Breast epithelium (tissue), 4 donors: ENCODE measurements at regions not wholly inside any gene's neighbourhood (a gene's known extent, or its start where the extent isn't known, plus 50 kb on each side); places are given as distances from the start of the nearest gene placed in this dataset.

ENCODE experiments used
- DNase-seq, 2 donors: peaks; one replicate each; pipeline ENCODE4 v3.0.0-alpha.2; 2019; ENCODE audit warnings: low spot score in 2 of 2
- H3K27ac ChIP-seq, 2 donors: fragments of 200-600 bp; sonication (generic) in 1 of 2; one replicate each; pipeline ENCODE4 v1.5.1; 2016 to 2019; ENCODE audit warnings: mild to moderate bottlenecking in 1 of 2
- H3K27me3 ChIP-seq, 2 donors: fragments of 200-600 bp; sonication (generic) in 1 of 2; one replicate each; pipeline versions ENCODE4 v1.5.1 to v1.6.0; 2017 to 2019; ENCODE audit warnings: control low read depth in 1 of 2, mild to moderate bottlenecking in 1 of 2
- H3K36me3 ChIP-seq: fragments of 200-600 bp; one replicate; pipeline ENCODE4 v1.5.1; 2019
- H3K4me1 ChIP-seq, 2 donors: fragments of 200-600 bp; sonication (generic); one replicate each; pipeline ENCODE4 v1.5.1; 2016 to 2019; ENCODE audit warnings: control low read depth in 1 of 2
- H3K4me3 ChIP-seq, 3 donors: fragments of 200-600 bp; sonication (generic); 1 replicate in 2 of 3; 2 replicates in 1 of 3; pipeline ENCODE4 v1.5.1; 2016 to 2019; ENCODE audit warnings: mild to moderate bottlenecking in 3 of 3, moderate library complexity in 2 of 3
- H3K9me3 ChIP-seq, 2 donors: fragments of 200-600 bp; sonication (generic) in 1 of 2; one replicate each; pipeline ENCODE4 v1.5.1; 2016 to 2019; ENCODE audit warnings: control low read depth in 1 of 2
- CTCF ChIP-seq, 3 donors: fragments of 450-650 bp; IDR thresholded peaks; one replicate each; pipeline ENCODE4 v1.5.1; 2016 to 2017; ENCODE audit warnings: antibody characterized with exemption in 3 of 3, mild to moderate bottlenecking in 3 of 3, moderate library complexity in 3 of 3
- POLR2A ChIP-seq: fragments of 450-650 bp; IDR thresholded peaks from one replicate; pipeline ENCODE4 v1.6.1; 2016; ENCODE audit warnings: antibody characterized with exemption, mild to moderate bottlenecking, moderate library complexity
- POLR2AphosphoS5 ChIP-seq, 3 donors: sonication (generic); formaldehyde crosslinking; IDR thresholded peaks; one replicate each; pipeline ENCODE4 v1.6.1; 2017; ENCODE audit warnings: antibody characterized with exemption in 3 of 3
- intact Hi-C: fragments of 100-400 bp; cut with DNase I; formaldehyde crosslinking; loops from one replicate; pipeline ENCODE4 v1.15.1; 2023; ENCODE audit warnings: low total_unique reads

- no peak for TF ChIP-seq POLR2A
- no peak for TF ChIP-seq CTCF (IDR thresholded peaks at IDR 0.05)
- TF ChIP-seq POLR2AphosphoS5 (IDR thresholded peaks at IDR 0.05) = no peak
- H3K36me3 ChIP-seq = no peaks in the 10 kb centered on the region
- no peak overlapping the region for H3K27ac ChIP-seq
- H3K27me3 ChIP-seq = no peaks in the 10 kb centered on the region
- intact Hi-C loops = loop anchor here (10.0 kb wide), 1 partner anchor 279 kb away; no protein-coding TSS in a partner anchor
- no peak for DNase-seq
- H3K4me1 ChIP-seq = no peaks in the 10 kb centered on the region
- H3K9me3 ChIP-seq = peaks cover 0 to 3% of the 10 kb centered on the region in 2 donors
- no peak overlapping the region for H3K4me3 ChIP-seq
Observed at GRCh38 chr13:65595916-65596315, 1634.2 kb downstream of the PCDH9 start.

- Histone ChIP-seq H3K27me3 (no peaks in the 10 kb centered on the region), H3K4me3 (no peak overlapping the region), H3K27ac (no peak overlapping the region), H3K9me3 (peaks cover 0 to 8% of the 10 kb centered on the region in 2 donors), H3K4me1 (no peaks in the 10 kb centered on the region), H3K36me3 (no peaks in the 10 kb centered on the region)
- TF ChIP-seq POLR2AphosphoS5 (IDR thresholded peaks at IDR 0.05) = no peak
- TF ChIP-seq POLR2A = no peak
- no peak for TF ChIP-seq CTCF (IDR thresholded peaks at IDR 0.05)
- intact Hi-C loops = loop anchor here (10.0 kb wide), 1 partner anchor 280 kb away; no protein-coding TSS in a partner anchor
- DNase-seq = no peak
Observed at GRCh38 chr13:65594298-65594781, 1635.8 kb downstream of the PCDH9 start.

- H3K4me3 ChIP-seq = no peak overlapping the region
- no peak overlapping the region for H3K27ac ChIP-seq
- no peaks in the 10 kb centered on the region for H3K27me3 ChIP-seq
- no peak for DNase-seq
- no peaks in the 10 kb centered on the region for H3K36me3 ChIP-seq
- H3K4me1 ChIP-seq = no peaks in the 10 kb centered on the region
- intact Hi-C loops = loop anchor here (10.0 kb wide), 1 partner anchor 281 kb away; no protein-coding TSS in a partner anchor
- TF ChIP-seq POLR2AphosphoS5 (IDR thresholded peaks at IDR 0.05) = no peak
- H3K9me3 ChIP-seq = peaks cover 0 to 8% of the 10 kb centered on the region in 2 donors
Observed at GRCh38 chr13:65593298-65593874, 1636.8 kb downstream of the PCDH9 start.

GRCh38 chr13:65592731-65593130 is 1637.4 kb downstream of the PCDH9 start:
- TF ChIP-seq POLR2AphosphoS5 (IDR thresholded peaks at IDR 0.05) = no peak
- no peak for TF ChIP-seq CTCF (IDR thresholded peaks at IDR 0.05)
- TF ChIP-seq POLR2A = no peak
- Histone ChIP-seq H3K4me1 (no peaks in the 10 kb centered on the region), H3K4me3 (no peak overlapping the region)

GRCh38 chr13:65585346-65585745 is 1644.8 kb downstream of the PCDH9 start:
- TF ChIP-seq POLR2A = no peak
- TF ChIP-seq CTCF (IDR thresholded peaks at IDR 0.05) = no peak
- no peak for TF ChIP-seq POLR2AphosphoS5 (IDR thresholded peaks at IDR 0.05)
- Histone ChIP-seq H3K4me3 (no peak overlapping the region), H3K4me1 (no peaks in the 10 kb centered on the region), H3K36me3 (no peaks in the 10 kb centered on the region), H3K27me3 (no peaks in the 10 kb centered on the region), H3K9me3 (no peaks in the 10 kb centered on the region), H3K27ac (no peak overlapping the region)
- no peak for DNase-seq
- intact Hi-C loops = no loop called here

More at GRCh38 chr13:65592731-65593130, 1637.4 kb downstream of the PCDH9 start:
- Histone ChIP-seq H3K27ac (no peak overlapping the region), H3K27me3 (no peaks in the 10 kb centered on the region), H3K36me3 (no peaks in the 10 kb centered on the region), H3K9me3 (peaks cover 0 to 8% of the 10 kb centered on the region in 2 donors)
- no peak for DNase-seq
- intact Hi-C loops = loop anchor here (10.0 kb wide), 1 partner anchor 282 kb away; no protein-coding TSS in a partner anchor
